Motor neuron (in vitro differentiated cells): ENCODE measurements at regions not wholly inside any gene's neighbourhood (a gene's known extent, or its start where the extent isn't known, plus 50 kb on each side); places are given as distances from the start of the nearest gene placed in this dataset.
A peak's percentile ranks its signal among the peaks of the same experiment; 100 is the strongest.
"Not testable (repeated sequence)": the region's sequence is repeated elsewhere in the genome, so short reads cannot be mapped to it uniquely, and the experiment has no call there.

Experiments used
- ATAC-seq, 8 experiments: fragments of 200-7000 bp; cut with Tn5 transposase; replicated peaks in 6 of 8; 2 replicates each; pipeline ENCODE4 v1.8.0; 2021; ENCODE audit warnings: mild to moderate bottlenecking in 8 of 8, moderate library complexity in 8 of 8
- H3K27ac ChIP-seq, 2 donors: fragments of 250-450 bp; sonication (Bioruptor Pico); 2 replicates each; pipeline ENCODE4 v1.9.0; 2021; ENCODE audit warnings: antibody characterized with exemption in 2 of 2, mild to moderate bottlenecking in 2 of 2, moderate library complexity in 1 of 2
- H3K4me1 ChIP-seq, 2 donors: fragments of 250-450 bp; sonication (Bioruptor Pico); replicated peaks in 1 of 2; 2 replicates each; pipeline ENCODE4 v1.6.1; 2021; ENCODE audit warnings: antibody characterized with exemption in 2 of 2, mild to moderate bottlenecking in 2 of 2, moderate library complexity in 1 of 2
- H3K4me3 ChIP-seq, 5 donors: fragments of 250-450 bp; sonication (Bioruptor Pico); 2 replicates each; pipeline ENCODE4 v1.9.0; 2021; ENCODE audit warnings: antibody characterized with exemption in 5 of 5, mild to moderate bottlenecking in 5 of 5, moderate library complexity in 4 of 5
- WGBS, 10 experiments: fragments of 450-650 bp; shearing (Covaris generic); methylation state at CpG; one replicate each; pipeline ENCODE4 v1.0.0; 2022; 5-methylcytosine and 5-hydroxymethylcytosine counted together
- in situ Hi-C, 9 experiments: fragments of 400-800 bp; cut with MboI; loops; one replicate each; pipeline ENCODE4 v1.15.0; 2021; ENCODE audit warnings: low sequenced_read_pairs in 9 of 9, low pct_unique_long_range_greater_than_20kb in 2 of 9; ENCODE audit not compliant: unreplicated experiment in 9 of 9

DNA sequence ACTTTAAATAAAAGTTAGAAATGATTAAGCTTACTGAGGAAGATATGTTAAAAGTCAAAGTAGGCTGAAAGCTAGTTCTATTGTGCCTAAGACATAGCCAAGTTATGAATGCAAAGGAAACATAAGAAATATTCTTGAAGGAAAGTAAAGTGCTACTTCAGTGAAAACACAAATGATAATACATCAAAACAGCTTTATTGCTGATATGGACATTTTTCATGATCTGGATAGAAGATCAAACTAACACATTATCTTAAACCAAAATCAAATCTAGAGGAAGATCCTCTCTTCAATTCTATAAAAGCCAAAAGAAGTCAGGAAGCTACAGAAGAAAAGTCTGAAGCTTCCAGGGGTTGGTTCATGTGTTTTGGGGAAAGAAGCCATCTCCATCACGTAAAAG is 545.9 kb downstream of the COL11A1 start:
- Histone ChIP-seq H3K4me1 (no peaks in the 10 kb centered on the region), H3K27ac (no peak overlapping the region), H3K4me3 (no peak overlapping the region)
- WGBS, 10 experiments, result 20 to 100% (median 80%) methylated on average over 1 of the region's 1 CpG; no CpG with 5 or more reads in 3 of the 10 experiments
- no peak for ATAC-seq
- in situ Hi-C loops, result loop anchor here in 1 of 9 experiments (25.0 kb wide), 1 partner anchor 950 kb away; no protein-coding TSS in a partner anchor

DNA sequence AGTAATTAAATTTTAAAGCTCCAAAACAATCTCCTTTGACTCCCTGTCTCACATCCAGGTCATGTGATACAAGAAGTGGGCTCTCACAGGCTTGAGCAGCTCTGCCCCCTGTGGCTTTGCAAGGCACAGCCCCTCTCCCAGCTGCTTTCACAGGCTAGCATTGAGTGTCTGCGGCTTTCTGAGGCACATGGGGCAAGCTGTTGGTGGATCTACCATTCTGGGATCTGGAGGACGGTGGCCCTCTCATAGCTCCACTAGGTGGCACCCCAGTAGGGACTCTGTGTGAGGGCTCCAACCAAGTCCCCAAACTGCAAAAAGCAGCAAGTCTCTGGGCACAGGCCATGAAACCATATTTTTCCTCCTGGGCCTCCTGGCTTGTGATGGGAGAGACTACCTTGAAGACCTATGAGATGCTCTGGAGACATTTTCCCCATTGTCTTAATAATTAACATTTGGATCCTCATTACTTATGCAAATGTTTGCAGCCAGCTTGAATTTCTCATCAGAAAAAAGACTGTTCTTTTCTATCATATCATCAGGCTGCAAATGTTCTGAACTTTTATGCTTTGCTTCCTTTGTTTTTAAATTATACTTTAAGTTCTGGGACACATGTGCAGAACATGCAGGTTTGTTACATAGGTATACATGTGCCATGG is 554.1 kb upstream of the OLFM3 start:
- ATAC-seq, result peak in 1 of 8 experiments; percentile 76
- H3K4me3 ChIP-seq, result no peak overlapping the region
- in situ Hi-C loops, result loop anchor here in 1 of 9 experiments (25.0 kb wide), 1 partner anchor 961 kb away; no protein-coding TSS in a partner anchor
- H3K27ac ChIP-seq, result no peak overlapping the region
- 11 to 100% (median 83%) methylated on average over 1 to 2 of the region's 2 CpGs; no CpG with 5 or more reads in 3 of the 10 experiments for WGBS, 10 experiments
- no peaks in the 10 kb centered on the region for H3K4me1 ChIP-seq

DNA sequence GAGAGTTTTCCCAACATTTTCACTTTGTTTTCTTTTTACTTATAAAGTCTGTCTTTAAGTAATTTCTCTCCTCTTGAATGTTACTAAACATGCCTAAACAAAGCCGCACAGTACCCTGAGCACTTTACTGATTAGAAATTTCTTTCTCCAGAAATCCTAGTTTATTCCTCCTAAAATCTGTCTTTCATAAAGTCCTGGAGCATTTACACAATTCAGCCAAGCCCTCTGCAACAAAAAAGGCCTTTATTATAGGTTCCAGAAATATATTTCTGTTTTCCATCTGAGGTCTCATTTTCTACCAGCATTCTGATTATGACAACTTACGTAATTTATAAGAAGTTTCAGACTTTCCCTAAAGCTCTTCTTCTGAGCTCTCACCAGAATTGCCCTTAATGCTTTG is 549.5 kb upstream of the OLFM3 start:
- Histone ChIP-seq H3K4me1 (no peaks in the 10 kb centered on the region), H3K4me3 (no peak overlapping the region), H3K27ac (no peak overlapping the region)
- ATAC-seq, result no peak
- 0 to 100% (median 82%) methylated on average over 1 to 2 of the region's 2 CpGs for WGBS, 10 experiments
- in situ Hi-C loops, result no loop called here

DNA sequence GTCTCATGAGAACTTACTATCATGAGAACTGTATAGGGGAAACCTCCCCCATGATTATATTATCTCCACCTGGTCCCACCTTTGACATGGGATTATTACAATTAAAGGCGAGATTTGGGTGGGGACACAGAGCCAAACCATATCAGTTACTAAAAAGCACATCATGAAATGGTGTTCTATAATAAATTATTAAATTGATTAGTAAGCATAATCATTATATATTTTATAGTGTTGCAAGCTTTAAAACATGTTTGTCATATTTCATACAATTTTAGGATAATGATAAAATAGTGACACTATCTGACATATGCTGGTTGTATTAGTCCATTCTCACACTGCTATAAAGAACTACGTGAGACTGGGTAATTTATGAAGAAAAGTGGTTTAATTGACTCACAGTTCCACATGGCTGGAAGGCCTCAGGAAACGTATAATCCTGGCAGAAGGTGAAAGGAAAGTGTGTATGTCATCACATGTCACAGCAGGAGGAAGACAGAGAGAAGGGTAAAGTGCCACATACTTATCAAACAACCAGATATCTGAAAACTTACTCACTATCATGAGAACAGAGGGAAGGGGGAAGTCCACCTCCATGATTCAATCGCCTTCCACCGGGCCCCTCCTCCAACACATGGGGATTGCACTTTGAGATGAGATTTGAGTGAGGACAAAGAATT is 539.2 kb upstream of the OLFM3 start:
- no peak overlapping the region for H3K27ac ChIP-seq
- in situ Hi-C loops, result no loop called here
- ATAC-seq, result no peak
- WGBS, 10 experiments, result 8 to 93% (median 82%) methylated on average over 1 to 5 of the region's 5 CpGs; no CpG with 5 or more reads in 1 of the 10 experiments
- H3K4me3 ChIP-seq, result no peak overlapping the region
- no peaks in the 10 kb centered on the region for H3K4me1 ChIP-seq

DNA sequence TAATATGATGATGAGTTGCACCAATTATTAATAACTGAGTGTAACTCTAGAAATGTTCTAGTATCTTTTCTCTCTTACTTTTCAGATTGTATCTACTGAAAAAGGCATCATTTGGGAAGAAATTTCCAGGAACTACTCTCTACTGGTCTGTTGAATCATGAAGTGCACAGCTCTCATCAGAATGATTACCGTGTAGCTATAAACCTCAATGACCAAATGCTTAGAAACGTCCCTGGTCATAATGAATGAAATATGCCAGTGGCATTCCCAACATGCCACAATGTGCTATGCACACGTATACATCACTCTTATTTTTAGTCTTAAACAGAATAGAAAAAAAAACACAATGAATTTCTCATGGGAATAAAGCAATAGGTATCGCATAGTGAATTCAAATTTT is 534.3 kb upstream of the OLFM3 start:
- no peak for ATAC-seq
- WGBS, 10 experiments, result 0 to 92% (median 69%) methylated on average over 1 to 4 of the region's 4 CpGs
- in situ Hi-C loops, result no loop called here

DNA sequence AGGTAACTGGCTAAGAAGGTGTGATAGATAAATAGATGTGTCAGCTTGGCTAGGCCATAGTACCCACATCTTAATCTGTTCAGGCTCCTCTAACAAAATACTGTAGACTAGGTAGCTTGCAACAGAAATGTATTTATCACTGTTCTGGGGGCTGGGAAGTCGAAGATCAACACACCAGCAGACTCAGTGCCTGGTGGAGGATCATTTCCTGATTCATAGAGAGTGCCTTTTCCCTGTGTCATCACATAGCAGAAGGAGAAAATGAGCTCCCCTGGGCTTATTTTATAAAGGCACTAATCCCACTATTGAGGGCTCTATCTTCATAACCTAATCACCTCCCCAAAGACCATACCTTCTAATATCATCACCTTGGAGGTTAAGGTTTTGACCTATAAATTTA is 532.7 kb upstream of the OLFM3 start:
- no peak for ATAC-seq
- Histone ChIP-seq H3K4me3 (no peak overlapping the region), H3K27ac (no peak overlapping the region), H3K4me1 (peaks cover 0 to 6% of the 10 kb centered on the region in 2 donors)
- in situ Hi-C loops, result no loop called here
- 0 to 100% (median 81%) methylated on average over 1 of the region's 1 CpG; no CpG with 5 or more reads in 6 of the 10 experiments for WGBS, 10 experiments

More for the DNA sequence above, 534.3 kb upstream of the OLFM3 start:
- Histone ChIP-seq H3K27ac (no peak overlapping the region), H3K4me3 (no peak overlapping the region), H3K4me1 (peaks cover 0 to 6% of the 10 kb centered on the region in 2 donors)

DNA sequence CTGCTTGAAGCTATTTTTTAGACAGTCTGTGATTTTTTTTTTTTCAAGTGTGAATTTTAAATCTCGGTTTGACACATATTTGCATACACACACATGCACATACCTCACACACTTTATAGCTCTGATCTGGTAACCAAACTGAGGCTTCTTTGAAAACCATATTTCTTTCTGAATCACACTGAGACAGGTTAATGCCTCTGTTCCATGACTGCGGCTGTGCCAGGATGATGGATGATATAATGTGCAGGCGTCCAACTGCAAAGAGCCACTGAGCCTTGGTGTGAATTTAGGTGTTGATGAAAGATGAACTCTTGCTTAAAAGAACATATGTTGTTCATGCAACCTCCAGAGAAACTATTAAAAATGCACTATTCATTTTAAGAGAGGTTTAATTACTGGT is 504.0 kb upstream of the OLFM3 start:
- in situ Hi-C loops, result no loop called here
- no peak overlapping the region for H3K4me3 ChIP-seq
- H3K27ac ChIP-seq, result no peak overlapping the region
- peak in 7 of 8 experiments; percentile 61 to 99 (median 97) for ATAC-seq
- H3K4me1 ChIP-seq, result peaks cover 0 to 15% of the 10 kb centered on the region in 2 donors
- 0 to 80% (median 26%) methylated on average over 1 to 3 of the region's 3 CpGs; no CpG with 5 or more reads in 3 of the 10 experiments for WGBS, 10 experiments

DNA sequence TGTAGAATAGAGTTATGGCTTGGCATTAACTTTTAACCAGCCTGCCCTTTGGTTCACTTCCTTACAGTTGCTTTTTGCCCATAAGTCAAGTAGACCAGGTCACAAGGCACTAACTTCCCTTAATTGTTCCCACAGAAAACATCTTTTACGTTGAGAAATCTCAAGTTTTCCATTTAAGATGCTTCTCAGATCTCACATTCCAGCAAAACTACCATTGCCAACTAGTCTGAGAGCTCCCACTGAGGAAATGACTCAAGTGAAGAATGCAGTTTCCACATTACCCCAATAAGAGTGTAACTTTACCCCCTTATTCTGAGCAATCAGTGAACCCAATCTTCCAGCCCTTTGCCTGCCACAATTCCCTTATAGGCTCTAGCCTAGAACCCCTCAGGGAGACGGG is 502.2 kb upstream of the OLFM3 start:
- Histone ChIP-seq H3K4me1 (peaks cover 0 to 15% of the 10 kb centered on the region in 2 donors), H3K4me3 (no peak overlapping the region), H3K27ac (no peak overlapping the region)
- 0 to 89% (median 64%) methylated on average over 1 to 2 of the region's 2 CpGs; no CpG with 5 or more reads in 4 of the 10 experiments for WGBS, 10 experiments
- ATAC-seq, result no peak
- in situ Hi-C loops, result no loop called here

DNA sequence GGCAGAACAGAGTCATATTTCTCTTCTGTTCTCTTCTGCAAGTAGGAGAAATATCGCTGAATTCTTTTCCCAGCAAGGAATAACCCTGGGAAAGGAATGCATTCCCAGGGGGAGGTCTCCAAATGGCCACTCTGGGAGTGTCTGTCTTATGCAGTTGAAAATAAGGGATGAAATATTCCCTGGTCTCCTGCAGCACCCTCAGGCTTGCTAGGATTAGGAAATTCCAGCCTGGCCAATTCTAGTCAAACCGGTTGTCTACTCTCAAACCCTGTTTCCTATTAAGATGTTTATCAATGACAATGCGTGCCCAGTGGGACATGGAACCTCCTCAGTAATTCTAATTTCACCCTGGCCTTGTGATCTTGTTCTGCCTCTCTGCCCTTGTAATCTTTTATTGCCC is 501.1 kb upstream of the OLFM3 start:
- 0 to 72% (median 57%) methylated on average over 1 to 3 of the region's 3 CpGs; no CpG with 5 or more reads in 4 of the 10 experiments for WGBS, 10 experiments
- in situ Hi-C loops, H3K4me3 ChIP-seq, H3K27ac ChIP-seq, ATAC-seq: not testable (repeated sequence)
- H3K4me1 ChIP-seq, result peaks cover 0 to 15% of the 10 kb centered on the region in 2 donors

DNA sequence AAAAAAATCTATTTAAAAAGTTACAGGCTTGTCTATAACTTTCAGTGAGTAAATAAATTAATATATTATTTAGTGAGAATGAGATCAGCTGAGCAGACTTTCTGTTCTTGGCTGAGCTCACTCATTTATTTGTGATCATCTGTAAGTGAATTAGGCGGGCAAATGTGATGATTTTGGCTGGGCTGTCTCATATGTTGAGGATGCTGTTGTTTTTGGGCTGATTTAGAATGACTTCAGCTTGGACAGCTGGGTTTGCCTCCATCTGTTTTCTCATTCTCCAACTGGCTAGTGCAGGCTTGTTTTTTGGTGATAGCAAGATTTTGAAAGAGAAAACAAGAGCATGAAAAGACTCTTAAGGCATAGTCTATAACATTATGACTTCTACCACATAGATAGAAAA is 475.8 kb upstream of the OLFM3 start:
- Histone ChIP-seq H3K4me1 (no peaks in the 10 kb centered on the region), H3K27ac (no peak overlapping the region), H3K4me3 (no peak overlapping the region)
- 0 to 100% (median 51%) methylated on average over 1 of the region's 1 CpG; no CpG with 5 or more reads in 2 of the 10 experiments for WGBS, 10 experiments
- ATAC-seq, result no peak
- in situ Hi-C loops, result no loop called here

DNA sequence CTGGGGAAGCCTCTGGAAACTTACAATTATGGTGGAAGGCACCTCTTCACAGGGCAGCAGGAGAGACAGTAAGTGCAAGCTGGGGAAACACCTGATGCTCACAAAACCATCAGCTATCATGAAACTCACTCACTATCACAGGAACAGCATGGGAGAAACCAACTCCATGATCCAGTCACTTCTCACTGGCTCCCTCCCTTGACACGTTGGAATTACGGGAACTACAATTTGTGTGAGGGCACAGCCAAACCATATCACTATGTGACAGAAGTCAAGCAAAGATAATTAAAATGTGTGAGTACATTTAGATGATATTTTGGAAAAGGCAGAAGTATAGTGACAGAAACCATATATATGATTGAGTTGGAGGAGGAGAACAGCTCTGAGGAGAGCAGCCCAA is 474.0 kb upstream of the OLFM3 start:
- in situ Hi-C loops, result no loop called here
- H3K4me3 ChIP-seq, result no peak overlapping the region
- no peaks in the 10 kb centered on the region for H3K4me1 ChIP-seq
- H3K27ac ChIP-seq, result no peak overlapping the region
- 0 to 92% (median 69%) methylated on average over 1 to 2 of the region's 2 CpGs; no CpG with 5 or more reads in 2 of the 10 experiments for WGBS, 10 experiments
- ATAC-seq, result no peak

DNA sequence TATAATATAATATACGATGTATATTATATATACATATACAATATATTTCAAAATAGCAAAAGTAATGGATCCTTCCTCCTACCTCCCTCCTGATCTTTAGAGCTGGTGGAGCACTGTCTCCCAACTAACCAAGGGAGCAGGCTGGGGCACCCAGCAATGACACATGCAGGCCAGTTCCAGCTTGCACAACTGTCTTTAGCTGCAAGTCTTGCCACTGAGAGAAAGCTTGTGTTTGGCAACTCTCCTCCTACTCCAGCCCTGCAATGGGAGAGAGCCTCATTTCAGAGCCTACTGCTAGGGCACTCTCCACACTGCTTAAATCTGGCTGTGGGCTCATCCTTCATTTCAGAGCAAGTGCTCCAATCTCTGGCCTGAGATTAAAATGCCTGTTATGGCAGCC is 469.8 kb upstream of the OLFM3 start:
- Histone ChIP-seq H3K27ac (no peak overlapping the region), H3K4me1 (no peaks in the 10 kb centered on the region), H3K4me3 (no peak overlapping the region)
- in situ Hi-C loops, result no loop called here
- no peak for ATAC-seq
- 50 to 100% (median 100%) methylated on average over 1 of the region's 1 CpG; no CpG with 5 or more reads in 2 of the 10 experiments for WGBS, 10 experiments

DNA sequence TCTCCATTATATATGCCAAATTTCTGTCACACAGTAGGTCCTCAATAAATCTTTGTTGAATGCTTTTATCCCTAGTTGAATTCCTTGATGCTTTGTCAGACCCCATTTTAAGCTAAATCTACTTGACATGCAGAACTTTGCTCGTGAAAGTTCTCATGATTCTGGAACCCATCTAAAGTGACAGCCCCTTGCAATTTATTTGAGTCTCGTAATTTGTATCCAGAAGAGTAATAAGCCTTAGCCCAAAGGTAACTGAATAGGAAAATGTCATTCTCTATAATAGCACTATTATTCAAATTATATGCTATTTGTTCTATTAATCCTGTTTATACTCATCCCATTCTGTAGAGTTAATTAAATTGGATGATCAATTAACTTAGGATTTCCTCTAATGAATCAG is 466.6 kb upstream of the OLFM3 start:
- H3K27ac ChIP-seq, result no peak overlapping the region
- H3K4me3 ChIP-seq, result no peak overlapping the region
- H3K4me1 ChIP-seq, result no peaks in the 10 kb centered on the region
- ATAC-seq, result no peak
- 0 to 97% (median 77%) methylated on average over 2 of the region's 2 CpGs for WGBS, 10 experiments
- in situ Hi-C loops, result no loop called here
